ENCODE measurements at regions not wholly inside any gene's neighbourhood (a gene's known extent, or its start where the extent isn't known, plus 50 kb on each side); places are given as distances from the start of the nearest gene placed in this dataset.

DNA sequence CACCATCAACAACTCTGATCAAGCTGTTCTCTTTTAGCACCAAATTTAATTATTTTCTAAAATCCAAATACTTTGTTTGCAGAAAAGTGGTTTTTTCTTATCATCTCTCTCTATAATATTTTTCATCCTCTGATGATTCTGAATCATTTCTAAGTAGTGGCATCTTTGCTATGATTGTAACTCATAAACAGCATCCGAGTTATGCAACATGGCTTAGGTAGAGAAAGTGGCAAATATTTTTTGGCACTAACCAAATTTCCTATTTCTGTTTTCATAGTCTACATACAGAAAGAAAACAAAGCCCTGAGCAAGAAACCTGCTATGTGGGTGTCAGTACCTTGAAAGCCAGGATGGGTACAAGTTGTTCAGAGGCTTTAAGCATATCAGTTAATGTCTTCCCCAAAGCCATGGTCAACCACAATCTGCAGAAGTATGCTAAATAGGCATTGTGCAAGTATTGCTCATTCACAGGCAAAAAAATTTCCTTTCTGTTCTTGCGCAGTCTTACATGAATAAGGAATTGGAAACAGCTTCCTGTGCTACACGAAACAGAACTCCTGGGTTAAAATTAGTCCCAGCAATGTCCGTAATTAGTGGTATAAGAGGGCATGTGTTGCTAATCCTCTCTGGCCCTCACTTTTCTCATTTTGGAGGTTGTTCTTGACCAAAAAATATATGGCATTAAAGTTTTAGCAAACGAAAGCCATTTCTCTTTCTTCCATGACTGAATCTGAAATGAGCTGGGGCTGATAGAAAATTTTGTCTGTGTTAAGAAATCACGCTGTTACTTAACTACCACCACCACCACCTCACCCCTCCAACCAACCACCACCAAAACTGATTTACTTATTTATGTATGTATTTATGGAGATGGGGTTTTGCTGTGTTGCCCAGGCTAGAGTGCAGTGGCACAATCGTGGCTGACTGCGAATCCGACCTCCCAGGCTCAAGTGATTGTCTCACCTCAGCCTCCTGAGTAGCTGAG lies 325.6 kb upstream of the MAGI2 start:
- TF ChIP-seq, protein P1, sequence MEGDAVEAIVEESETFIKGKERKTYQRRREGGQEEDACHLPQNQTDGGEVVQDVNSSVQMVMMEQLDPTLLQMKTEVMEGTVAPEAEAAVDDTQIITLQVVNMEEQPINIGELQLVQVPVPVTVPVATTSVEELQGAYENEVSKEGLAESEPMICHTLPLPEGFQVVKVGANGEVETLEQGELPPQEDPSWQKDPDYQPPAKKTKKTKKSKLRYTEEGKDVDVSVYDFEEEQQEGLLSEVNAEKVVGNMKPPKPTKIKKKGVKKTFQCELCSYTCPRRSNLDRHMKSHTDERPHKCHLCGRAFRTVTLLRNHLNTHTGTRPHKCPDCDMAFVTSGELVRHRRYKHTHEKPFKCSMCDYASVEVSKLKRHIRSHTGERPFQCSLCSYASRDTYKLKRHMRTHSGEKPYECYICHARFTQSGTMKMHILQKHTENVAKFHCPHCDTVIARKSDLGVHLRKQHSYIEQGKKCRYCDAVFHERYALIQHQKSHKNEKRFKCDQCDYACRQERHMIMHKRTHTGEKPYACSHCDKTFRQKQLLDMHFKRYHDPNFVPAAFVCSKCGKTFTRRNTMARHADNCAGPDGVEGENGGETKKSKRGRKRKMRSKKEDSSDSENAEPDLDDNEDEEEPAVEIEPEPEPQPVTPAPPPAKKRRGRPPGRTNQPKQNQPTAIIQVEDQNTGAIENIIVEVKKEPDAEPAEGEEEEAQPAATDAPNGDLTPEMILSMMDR (IDR thresholded peaks at IDR 0.05 in 4 of 5, conservative IDR thresholded peaks at IDR 0.05 in 1 of 5): no peak
- TF ChIP-seq POLR2A (IDR thresholded peaks at IDR 0.05): no peak

Measured in gastrocnemius medialis (tissue), 4 donors.